Left lung (tissue), 4 donors: ENCODE measurements at regions not wholly inside any gene's neighbourhood (a gene's known extent, or its start where the extent isn't known, plus 50 kb on each side); places are given as distances from the start of the nearest gene placed in this dataset.

Experiments
- ATAC-seq: fragments of 200-7000 bp; cut with Tn5 transposase; one replicate; pipeline ENCODE4 v1.9.1; 2020; ENCODE audit warnings: moderate library complexity
- DNase-seq, 4 donors: peaks; one replicate each; pipeline ENCODE4 v3.0.0-alpha.2; 2013 to 2020
- H3K27ac ChIP-seq, 2 donors: fragments of 200-600 bp; sonication (generic) in 1 of 2; one replicate each; pipeline versions ENCODE4 v1.5.0 to v1.8.0; 2020 to 2021
- H3K27me3 ChIP-seq, 2 donors: fragments of 200-600 bp; sonication (generic) in 1 of 2; one replicate each; pipeline versions ENCODE4 v1.5.0 to v1.8.0; 2020 to 2021
- H3K36me3 ChIP-seq, 2 donors: fragments of 200-600 bp; sonication (generic) in 1 of 2; one replicate each; pipeline versions ENCODE4 v1.5.0 to v1.8.0; 2020 to 2021
- H3K4me1 ChIP-seq, 2 donors: fragments of 200-600 bp; one replicate each; pipeline ENCODE4 v1.8.0; 2021
- H3K4me3 ChIP-seq, 2 donors: fragments of 200-600 bp; sonication (generic) in 1 of 2; one replicate each; pipeline versions ENCODE4 v1.5.0 to v1.8.0; 2020 to 2021; ENCODE audit warnings: mild to moderate bottlenecking in 1 of 2
- H3K9me3 ChIP-seq, 2 donors: fragments of 200-600 bp; sonication (generic) in 1 of 2; one replicate each; pipeline versions ENCODE4 v1.5.0 to v1.8.0; 2020 to 2021
- intact Hi-C, 2 donors: fragments of 100-400 bp; cut with DNase I; formaldehyde crosslinking; loops; one replicate each; pipeline versions ENCODE4 v1.11.2 to v1.14.2; 2022
- TF ChIP-seq, protein P1 (sequence below), 2 donors: fragments of 200-600 bp; sonication (generic) in 1 of 2; IDR thresholded peaks; one replicate each; pipeline versions ENCODE4 v1.5.0 to v1.8.0; 2021; ENCODE audit warnings: antibody characterized with exemption in 2 of 2
- donor health status: DM: no; HTN: yes; CAD: no.
- donor health status: DM: no; HTN: no; CAD: no.

DNA sequence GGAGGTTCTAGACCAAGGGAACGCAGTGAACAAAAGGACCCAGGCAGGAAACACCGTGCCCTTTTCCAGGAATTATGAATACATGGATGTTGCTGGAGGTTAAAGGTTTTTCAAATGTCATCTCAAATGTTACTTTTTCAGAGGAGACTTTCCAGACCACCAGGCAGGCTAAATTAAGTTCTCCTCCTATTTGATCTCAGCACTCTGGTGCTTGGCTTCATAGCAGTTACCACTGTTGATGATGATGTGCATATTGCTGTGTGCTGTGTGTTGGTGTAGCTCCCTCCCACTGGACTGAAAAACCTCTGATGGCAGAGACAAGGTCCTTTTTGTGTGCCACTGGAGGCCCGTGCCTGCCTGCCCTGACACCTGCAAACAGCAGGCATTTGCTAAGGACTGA is 137.3 kb upstream of the PTPRM start:
- ATAC-seq (no peak), DNase-seq (no peak)
- Histone ChIP-seq H3K9me3 (peaks cover 0 to 3% of the 10 kb centered on the region in 2 donors), H3K27ac (no peak overlapping the region), H3K27me3 (no peaks in the 10 kb centered on the region), H3K36me3 (no peaks in the 10 kb centered on the region), H3K4me1 (no peaks in the 10 kb centered on the region), H3K4me3 (no peak overlapping the region)
- TF ChIP-seq, protein P1, sequence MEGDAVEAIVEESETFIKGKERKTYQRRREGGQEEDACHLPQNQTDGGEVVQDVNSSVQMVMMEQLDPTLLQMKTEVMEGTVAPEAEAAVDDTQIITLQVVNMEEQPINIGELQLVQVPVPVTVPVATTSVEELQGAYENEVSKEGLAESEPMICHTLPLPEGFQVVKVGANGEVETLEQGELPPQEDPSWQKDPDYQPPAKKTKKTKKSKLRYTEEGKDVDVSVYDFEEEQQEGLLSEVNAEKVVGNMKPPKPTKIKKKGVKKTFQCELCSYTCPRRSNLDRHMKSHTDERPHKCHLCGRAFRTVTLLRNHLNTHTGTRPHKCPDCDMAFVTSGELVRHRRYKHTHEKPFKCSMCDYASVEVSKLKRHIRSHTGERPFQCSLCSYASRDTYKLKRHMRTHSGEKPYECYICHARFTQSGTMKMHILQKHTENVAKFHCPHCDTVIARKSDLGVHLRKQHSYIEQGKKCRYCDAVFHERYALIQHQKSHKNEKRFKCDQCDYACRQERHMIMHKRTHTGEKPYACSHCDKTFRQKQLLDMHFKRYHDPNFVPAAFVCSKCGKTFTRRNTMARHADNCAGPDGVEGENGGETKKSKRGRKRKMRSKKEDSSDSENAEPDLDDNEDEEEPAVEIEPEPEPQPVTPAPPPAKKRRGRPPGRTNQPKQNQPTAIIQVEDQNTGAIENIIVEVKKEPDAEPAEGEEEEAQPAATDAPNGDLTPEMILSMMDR (IDR thresholded peaks at IDR 0.05), result no peak
- intact Hi-C loops, result no loop called here

DNA sequence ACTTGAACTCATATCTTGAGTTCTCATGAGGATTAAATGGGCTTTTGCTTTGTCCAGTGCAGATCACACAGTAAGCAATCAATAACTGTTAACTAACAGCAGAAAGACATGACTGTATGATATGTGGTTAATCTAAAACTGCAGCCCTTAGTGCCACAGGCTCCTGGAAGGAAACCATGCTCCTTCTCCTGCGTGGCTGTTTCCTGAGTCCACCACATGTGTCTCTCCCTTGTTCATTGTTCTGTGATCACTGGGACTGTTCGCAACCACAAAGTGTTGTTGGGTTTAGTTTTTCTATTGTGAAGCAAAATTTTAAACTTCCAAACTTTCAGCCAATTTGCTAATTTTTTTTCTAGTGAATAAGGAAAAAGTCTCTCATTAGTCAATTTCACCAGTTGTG is 130.9 kb upstream of the PTPRM start:
- H3K4me1 ChIP-seq, result no peaks in the 10 kb centered on the region
- intact Hi-C loops, result no loop called here
- TF ChIP-seq, protein P1 (IDR thresholded peaks at IDR 0.05), result no peak
- DNase-seq (no peak), ATAC-seq (no peak)
- no peak overlapping the region for H3K27ac ChIP-seq
- H3K36me3 ChIP-seq, result no peaks in the 10 kb centered on the region
- H3K4me3 ChIP-seq, result no peak overlapping the region
- no peaks in the 10 kb centered on the region for H3K27me3 ChIP-seq
- no peaks in the 10 kb centered on the region for H3K9me3 ChIP-seq

DNA sequence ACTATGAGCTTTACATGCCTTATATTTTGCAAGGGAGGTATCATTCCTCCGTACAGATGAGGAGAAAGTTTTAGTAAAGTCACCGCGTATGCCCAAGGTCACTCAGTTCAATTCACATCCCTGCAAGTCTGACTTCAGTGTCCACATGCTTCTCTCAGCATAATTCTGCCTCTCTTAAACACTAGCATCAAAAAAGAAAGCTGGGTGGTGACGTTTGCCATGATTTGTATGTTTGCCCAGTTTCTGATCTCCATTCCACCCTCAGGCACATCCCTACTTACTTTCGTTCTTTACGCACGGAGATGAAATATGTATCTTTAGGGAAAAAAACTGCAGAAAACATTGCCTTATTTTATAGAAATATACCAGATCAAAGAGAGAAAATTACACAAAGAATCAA is 129.2 kb upstream of the PTPRM start:
- Histone ChIP-seq H3K36me3 (no peaks in the 10 kb centered on the region), H3K4me3 (no peak overlapping the region), H3K27ac (no peak overlapping the region), H3K27me3 (no peaks in the 10 kb centered on the region), H3K4me1 (no peaks in the 10 kb centered on the region), H3K9me3 (no peaks in the 10 kb centered on the region)
- intact Hi-C loops, result no loop called here
- DNase-seq (no peak), ATAC-seq (no peak)
- TF ChIP-seq, protein P1 (IDR thresholded peaks at IDR 0.05), result no peak

DNA sequence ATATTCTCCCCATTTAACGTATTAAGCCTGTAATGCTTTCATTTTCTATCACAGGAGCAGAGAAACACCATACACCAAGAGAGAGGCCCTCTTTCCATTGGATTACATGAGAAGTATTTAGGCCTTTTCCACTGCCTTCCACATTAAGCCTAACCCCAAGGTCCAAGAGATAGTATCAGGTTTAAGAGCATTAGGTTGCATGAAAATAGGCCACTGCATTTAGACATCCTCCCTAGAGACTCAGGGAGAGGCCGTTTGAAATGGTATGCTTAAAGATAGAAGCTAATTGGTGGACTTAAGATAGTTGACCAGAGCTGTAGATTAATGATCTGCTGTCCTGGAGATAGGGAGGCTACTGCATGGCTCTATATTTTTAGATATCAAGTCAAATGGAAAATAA is 128.5 kb upstream of the PTPRM start:
- no peaks in the 10 kb centered on the region for H3K4me1 ChIP-seq
- no peak for DNase-seq
- TF ChIP-seq, protein P1 (IDR thresholded peaks at IDR 0.05), result no peak
- no peak overlapping the region for H3K27ac ChIP-seq
- H3K36me3 ChIP-seq, result no peaks in the 10 kb centered on the region
- ATAC-seq, result no peak
- H3K27me3 ChIP-seq, result no peaks in the 10 kb centered on the region
- H3K4me3 ChIP-seq, result no peak overlapping the region
- no peaks in the 10 kb centered on the region for H3K9me3 ChIP-seq
- intact Hi-C loops, result no loop called here

DNA sequence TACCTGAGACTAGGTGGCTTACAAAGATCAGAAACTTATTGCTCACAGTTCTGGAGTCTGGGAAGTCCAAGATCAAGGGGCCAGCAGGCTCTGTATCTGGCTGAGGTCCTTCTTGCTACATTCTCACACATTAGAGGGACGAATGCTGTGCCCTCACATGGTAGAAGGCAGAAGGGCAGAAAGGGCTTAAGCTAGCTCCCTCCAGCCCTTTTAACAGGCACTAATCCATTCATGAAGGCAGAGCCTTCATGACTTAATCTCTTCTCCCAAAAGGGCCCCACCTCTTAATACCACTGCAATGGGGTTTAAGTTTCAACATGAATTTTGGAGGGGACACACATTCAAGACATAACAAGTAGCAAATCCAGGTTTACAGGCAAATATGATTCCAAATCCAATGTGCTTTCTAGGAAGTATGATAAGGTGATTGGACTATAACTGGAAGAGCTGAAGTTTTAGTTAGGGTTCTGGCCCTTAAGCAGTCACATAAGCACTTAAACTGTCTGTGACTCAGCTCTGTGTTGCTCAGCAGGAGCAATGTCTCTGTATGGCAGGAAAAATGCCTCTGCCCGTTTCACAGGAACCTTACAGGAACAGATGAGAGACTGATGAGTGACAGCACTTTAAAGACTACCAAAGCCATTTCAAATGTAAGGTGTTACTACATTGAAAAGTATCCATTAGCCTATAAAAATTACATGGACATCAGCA is 119.6 kb upstream of the PTPRM start:
- Histone ChIP-seq H3K4me1 (no peaks in the 10 kb centered on the region), H3K36me3 (no peaks in the 10 kb centered on the region), H3K27me3 (no peaks in the 10 kb centered on the region), H3K4me3 (no peak overlapping the region), H3K9me3 (no peaks in the 10 kb centered on the region), H3K27ac (no peak overlapping the region)
- intact Hi-C loops, result no loop called here
- ATAC-seq, result peak; percentile 47
- TF ChIP-seq, protein P1 (IDR thresholded peaks at IDR 0.05), result no peak
- DNase-seq, result no peak
